GM12864 (cell line): ENCODE measurements at regions not wholly inside any gene's neighbourhood (a gene's known extent, or its start where the extent isn't known, plus 50 kb on each side); places are given as distances from the start of the nearest gene placed in this dataset.

ENCODE experiments used
- DNase-seq: peaks from one replicate; pipeline ENCODE4 v3.0.0-alpha.2; 2011; ENCODE audit warnings: low read depth
- H3K4me3 ChIP-seq: 2 replicates; pipeline ENCODE4 v1.5.1; 2011; ENCODE audit warnings: mild to moderate bottlenecking, low read depth, low read length, control low read depth
- TF ChIP-seq, protein P1 (sequence below): IDR thresholded peaks from 2 replicates; pipeline ENCODE4 v1.5.1; 2011; ENCODE audit warnings: low read depth, mild to moderate bottlenecking, moderate library complexity, low read length, control low read depth, inconsistent platforms; ENCODE audit errors: missing control alignments

DNA sequence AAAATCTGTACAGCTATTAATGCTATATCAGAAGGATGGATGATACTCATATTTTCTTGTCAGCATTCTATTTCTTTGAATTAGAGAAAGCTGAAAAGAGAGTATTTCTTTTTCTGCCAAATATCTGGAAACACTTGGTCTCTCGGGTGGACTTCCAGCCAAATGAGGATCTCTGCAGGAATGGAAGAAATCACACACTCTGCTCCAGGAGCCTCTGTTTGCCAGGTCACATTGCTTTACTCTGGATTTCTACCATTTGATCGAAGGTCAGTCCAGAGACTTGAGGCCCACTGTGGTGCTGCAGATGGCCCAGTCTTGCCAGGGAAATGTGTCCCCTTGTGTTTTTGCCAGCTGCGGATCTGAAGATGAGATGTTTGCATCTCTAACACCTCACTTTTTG is 154.1 kb downstream of the PCSK1 start:
- TF ChIP-seq, protein P1, sequence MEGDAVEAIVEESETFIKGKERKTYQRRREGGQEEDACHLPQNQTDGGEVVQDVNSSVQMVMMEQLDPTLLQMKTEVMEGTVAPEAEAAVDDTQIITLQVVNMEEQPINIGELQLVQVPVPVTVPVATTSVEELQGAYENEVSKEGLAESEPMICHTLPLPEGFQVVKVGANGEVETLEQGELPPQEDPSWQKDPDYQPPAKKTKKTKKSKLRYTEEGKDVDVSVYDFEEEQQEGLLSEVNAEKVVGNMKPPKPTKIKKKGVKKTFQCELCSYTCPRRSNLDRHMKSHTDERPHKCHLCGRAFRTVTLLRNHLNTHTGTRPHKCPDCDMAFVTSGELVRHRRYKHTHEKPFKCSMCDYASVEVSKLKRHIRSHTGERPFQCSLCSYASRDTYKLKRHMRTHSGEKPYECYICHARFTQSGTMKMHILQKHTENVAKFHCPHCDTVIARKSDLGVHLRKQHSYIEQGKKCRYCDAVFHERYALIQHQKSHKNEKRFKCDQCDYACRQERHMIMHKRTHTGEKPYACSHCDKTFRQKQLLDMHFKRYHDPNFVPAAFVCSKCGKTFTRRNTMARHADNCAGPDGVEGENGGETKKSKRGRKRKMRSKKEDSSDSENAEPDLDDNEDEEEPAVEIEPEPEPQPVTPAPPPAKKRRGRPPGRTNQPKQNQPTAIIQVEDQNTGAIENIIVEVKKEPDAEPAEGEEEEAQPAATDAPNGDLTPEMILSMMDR = no peak
- DNase-seq = no peak
- no peak overlapping the region for H3K4me3 ChIP-seq

DNA sequence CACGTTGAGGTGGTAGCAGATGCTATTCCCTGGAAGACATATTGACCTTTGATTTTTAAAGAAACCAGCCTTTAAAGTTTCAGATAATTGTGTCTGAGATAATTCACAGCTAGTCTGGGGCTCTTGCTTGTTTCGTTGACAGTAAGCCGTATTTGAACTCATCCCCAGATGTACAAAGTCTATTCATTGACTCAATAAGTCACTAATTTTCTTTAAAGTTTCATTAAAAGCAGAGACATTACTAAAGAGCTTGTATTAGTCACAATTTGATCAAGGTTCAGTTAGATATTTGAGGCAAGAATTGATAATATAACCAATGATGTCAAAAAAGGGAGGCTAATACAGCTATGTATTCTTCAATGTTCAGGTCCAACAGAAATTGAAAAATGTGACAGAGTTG is 158.0 kb downstream of the PCSK1 start:
- TF ChIP-seq, protein P1 = no peak

DNA sequence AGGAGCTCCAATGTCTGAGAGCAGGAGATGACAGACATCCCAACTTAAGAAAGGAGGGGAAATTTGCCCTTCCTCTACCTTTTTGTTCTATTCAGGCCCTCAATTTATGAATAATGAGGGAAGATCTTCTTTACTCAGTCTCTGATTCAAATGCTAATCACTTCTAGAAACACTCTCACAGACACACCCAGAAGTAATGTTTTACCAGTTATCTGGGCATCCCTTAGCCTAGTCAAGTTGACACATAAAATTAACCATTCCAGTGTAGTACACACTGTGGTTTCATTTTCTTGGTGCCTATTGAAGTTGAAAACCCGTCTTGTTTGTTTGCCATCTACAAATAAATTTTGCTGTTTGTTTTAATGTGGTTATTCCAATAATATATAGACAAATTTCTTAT is 167.6 kb downstream of the PCSK1 start:
- no peak for DNase-seq
- TF ChIP-seq, protein P1 = no peak
- no peak overlapping the region for H3K4me3 ChIP-seq

More for the DNA sequence above, 158.0 kb downstream of the PCSK1 start:
- no peak overlapping the region for H3K4me3 ChIP-seq
- no peak for DNase-seq

DNA sequence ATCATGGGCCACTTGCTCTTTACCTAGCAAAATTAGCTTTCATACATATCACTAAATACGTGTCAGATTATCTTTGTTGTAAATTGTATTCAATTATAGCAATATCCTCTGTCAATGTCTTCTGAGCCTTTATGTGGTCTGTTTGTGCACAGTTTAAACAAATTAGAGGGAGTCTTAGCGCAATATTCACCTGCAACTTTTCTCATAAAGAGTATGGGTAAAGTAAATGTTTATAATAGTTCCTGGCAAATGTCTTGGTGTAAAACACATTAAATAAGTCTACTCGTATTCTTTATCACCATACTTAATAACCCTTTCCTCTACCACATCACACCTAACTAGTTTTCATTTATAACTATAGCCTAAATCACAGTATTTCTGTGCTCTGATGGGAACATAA is 169.0 kb downstream of the PCSK1 start:
- H3K4me3 ChIP-seq = no peak overlapping the region
- DNase-seq = no peak
- TF ChIP-seq, protein P1 = no peak

DNA sequence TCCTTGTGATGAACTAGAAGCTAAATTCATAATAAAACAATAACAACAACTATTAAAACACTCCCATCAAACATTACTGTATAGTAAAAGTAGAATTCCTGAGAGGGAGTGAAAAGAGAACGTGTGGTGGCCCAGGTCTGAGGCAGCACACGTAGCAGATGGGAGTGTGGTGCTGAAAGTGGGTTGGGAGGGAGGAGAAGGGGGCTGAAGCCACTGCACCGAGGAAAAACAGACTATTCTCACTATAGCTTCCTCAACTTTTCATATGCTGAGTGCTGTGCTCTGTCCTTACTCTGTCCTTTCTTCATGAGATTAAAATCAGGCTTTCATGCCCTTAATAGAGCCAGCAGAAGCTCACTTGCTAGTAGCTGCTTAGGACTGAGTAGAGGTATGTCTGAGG is 170.9 kb downstream of the PCSK1 start:
- TF ChIP-seq, protein P1 = no peak
- DNase-seq = no peak
- H3K4me3 ChIP-seq = no peak overlapping the region

DNA sequence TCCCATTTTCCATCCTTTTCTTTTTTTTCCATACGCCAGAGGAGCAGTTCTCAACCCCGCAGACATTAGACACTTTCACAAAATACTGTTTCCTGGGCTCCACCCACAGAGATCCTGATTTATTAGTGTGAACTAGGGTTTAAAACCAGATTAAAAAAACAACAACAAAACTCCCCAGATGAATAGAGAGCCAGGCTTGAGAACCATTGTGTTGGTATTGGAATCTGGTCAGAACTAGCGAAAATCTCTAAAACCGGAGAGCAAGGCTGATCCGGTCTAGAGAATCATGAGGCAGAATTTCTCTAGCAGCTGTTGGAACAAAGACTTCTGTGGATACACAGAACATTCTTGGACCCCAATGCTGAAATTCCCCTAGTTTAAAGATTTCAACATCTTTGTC is 173.0 kb downstream of the PCSK1 start:
- TF ChIP-seq, protein P1 = no peak
- no peak overlapping the region for H3K4me3 ChIP-seq
- DNase-seq = no peak

DNA sequence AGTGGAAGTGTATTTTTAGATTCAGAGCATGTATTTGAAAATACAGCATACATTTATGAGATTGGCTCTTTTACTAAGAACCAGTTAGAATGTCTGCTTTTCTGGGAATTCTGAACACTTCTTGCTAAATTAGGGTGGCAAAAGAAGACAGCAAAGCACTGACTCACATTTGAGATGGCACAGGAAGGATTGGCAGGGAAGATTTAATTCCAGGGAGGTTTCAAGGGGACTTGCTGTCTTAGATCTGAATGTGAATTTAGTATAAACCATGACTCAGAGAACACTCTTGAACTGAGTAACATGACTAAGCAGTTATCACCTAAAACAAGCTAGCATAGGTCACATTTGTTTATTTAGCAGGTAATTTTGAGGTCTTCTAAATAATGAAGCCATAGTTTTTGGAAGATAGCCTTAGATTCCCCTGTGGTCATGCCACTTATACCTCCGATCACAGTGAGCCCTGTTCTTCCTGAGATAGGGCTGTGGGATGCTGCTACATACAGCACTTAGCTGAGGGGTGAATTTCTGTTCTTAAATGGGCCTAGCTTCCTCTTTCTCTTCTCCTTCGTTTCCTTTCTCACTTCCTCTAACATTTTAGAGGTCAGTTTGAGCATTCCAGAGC is 173.8 kb downstream of the PCSK1 start:
- H3K4me3 ChIP-seq = no peak overlapping the region
- TF ChIP-seq, protein P1 = no peak
- no peak for DNase-seq
